Left cardiac atrium (tissue), 4 donors: ENCODE measurements at regions not wholly inside any gene's neighbourhood (a gene's known extent, or its start where the extent isn't known, plus 50 kb on each side); places are given as distances from the start of the nearest gene placed in this dataset.
"Not testable (repeated sequence)": the region's sequence is repeated elsewhere in the genome, so short reads cannot be mapped to it uniquely, and the experiment has no call there.

Source experiments
- ATAC-seq, 2 donors: fragments of 200-7000 bp; cut with Tn5 transposase; one replicate each; pipeline ENCODE4 v1.9.1; 2020; ENCODE audit warnings: mild to moderate bottlenecking in 2 of 2, moderate library complexity in 2 of 2
- DNase-seq: peaks from one replicate; pipeline ENCODE4 v3.0.0-alpha.2; 2020
- intact Hi-C, 2 donors: fragments of 100-400 bp; cut with DNase I; formaldehyde crosslinking; loops; one replicate each; pipeline versions ENCODE4 v1.14.1 to v1.15.1; 2022 to 2023
- donor health status: DM: no; HTN: yes; CAD: no.
- donor health status: DM: no; HTN: yes; CAD: no; lungs with severe emphysema.
- donor health status: DM: yes; HTN: yes; CAD: no.
- donor health status: Dilated cardiomyopathy.

DNA sequence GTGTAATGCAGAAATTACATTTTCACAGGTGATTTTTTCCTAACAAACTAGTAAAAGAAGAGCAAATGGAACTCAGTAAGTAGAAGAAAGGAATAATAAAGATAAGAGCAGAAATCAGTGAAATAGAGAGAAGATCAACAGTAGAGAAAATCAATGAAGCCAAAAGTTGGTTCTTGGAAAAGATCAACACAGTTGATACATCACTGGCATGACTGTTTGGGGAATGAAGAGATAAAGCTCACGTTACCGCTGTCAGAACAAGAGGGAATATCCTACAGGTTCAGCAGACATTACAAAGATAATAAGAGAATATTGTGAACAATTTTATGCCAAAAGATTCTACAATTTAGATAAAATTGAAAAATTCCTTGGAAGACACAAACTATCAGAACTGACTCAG, 146.4 kb downstream of the ACTR3B start:
- no peak for ATAC-seq
- intact Hi-C loops = no loop called here

DNA sequence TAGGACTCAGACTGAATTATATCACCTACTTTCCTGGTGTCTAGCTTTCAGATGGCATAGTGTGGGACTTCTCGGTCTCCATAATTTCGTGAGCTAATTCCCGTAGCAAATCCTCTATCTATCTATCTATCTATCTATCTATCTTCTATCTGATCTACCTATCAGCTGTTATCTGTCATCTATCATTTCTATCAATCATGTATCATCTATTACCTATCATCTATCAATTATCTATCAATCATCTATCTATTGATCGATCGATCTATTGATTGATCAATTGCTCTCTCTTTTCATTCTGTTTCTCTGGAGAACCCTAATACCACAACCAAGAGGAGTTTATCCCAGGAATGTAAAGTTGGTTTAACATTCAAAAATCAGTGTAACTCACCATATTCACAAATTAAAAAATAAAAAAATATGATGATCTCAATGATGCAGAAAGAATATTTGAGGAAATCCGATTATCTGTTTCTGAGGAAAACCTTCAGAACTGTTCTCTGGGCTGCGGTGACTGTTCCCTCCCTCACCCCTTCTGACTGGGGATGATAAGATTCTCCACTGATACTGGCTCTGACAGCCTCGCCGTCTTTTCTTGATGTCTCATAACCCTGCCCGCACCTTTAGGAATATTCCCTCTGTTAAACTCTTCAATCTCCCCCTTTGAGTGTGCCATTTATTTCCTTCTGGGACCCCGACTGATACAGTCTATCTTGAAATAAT, 147.7 kb downstream of the ACTR3B start:
- DNase-seq (no peak), ATAC-seq (no peak)
- intact Hi-C loops = no loop called here

More for the DNA sequence above, 146.4 kb downstream of the ACTR3B start:
- DNase-seq = no peak

DNA sequence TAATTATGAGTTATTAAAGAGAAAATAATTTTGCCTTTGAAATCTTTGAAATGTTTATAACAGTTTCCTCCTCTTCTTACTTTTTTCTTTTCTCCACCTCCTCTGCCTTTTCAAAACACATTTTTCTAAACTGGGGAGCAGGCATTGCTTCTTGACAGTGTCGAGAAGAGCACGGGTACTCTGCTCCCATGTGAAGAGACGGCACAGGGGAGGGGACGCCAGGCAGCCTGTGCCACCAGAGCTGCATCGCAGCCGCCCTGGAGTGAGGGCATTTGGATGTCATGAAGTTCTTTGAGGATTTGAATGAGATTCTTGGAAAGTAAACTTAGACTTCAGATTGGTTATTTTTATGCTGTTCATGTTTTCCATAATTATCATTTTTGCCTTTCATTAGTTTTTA, 149.7 kb downstream of the ACTR3B start:
- intact Hi-C loops = no loop called here
- no peak for ATAC-seq
- no peak for DNase-seq

DNA sequence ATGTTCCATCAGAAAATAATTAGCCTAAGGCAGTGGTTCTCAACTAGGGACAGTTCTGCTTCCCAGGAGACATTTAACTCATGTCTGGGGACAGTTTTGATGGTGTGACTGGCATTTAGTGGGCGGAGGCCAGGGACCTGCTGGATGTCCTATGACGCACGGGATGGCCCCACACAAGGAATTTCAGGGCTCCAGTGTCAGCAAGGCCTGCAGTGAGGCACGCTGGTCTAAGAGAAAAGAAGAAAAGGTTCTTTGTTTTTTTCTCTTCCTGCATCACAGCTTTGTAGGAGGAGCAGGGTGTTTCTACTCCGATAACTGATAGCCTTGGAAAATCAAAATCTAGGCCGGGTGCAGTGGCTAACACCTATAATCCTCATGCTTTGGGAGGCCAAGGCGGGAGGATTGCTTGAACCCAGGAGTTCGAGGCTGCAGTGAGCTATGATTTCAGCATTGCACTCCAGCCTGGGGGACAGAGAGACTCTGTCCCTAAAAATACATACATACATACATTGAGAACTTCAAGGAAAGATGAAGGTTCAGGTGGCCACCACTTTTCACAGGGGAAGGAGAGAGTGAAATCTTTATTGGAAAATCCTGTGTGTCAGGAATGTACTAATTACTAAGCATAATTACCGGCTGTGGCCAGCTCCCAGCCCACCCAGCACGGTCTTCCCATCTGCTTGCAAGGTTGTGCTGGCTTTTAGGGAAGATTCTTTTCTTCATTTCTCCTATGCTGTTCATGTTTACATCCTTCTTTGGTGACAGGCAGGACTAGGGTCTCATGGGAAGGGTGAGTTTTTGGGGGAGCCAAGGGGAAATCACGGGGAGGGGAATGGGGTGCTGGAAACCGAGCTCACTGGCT, 150.4 kb downstream of the ACTR3B start:
- DNase-seq (no peak), ATAC-seq (no peak)
- intact Hi-C loops = no loop called here

DNA sequence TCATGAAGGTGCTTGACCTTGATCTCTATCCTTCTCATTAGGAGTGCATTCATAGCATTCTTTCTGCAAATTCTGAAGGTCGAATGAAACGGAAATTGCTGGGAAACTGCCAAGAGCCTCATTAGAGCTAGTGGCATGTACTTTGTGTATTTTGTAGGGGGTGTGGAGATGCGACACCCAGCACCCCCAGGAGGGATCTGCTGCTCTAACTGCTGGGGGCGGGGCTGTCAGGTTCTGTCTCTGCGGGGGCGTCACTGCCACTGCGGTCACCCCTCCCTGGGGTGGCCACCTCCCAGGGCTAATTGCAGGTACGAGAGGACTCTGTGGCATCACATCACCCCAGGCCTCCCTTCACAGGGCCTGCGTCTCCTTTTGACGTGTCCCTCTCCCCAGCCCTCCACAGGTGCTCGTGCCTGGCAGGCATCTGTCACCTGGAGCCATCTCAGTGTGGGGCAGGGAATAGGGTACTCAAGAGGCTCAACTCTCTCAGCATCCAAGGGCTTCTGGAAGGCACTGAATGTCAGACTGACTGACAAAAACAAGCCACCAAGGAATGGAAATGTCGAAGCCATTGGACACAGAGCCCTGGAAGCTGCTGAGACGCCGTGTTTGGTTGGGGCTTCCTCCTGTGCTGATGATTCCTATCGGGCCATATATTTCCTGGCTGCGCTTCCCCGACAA, 151.1 kb downstream of the ACTR3B start:
- ATAC-seq (no peak), DNase-seq (no peak)
- intact Hi-C loops = no loop called here

DNA sequence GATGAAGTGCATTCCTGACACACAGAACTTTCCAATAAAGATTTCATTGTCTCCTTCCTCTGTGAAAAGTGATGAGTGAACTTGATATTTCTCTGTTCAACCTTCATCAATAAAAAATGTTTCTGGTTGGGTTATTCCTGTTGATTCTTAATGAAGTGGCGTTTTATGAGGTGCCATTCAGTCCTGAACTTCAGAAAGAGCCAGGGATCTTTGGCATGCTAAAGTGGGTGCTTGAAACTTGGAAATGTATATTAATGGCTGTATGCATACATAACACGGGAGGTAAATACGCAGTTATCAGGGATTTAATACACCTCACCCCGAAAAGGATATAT, 151.6 kb downstream of the ACTR3B start:
- intact Hi-C loops = no loop called here
- no peak for ATAC-seq
- DNase-seq = no peak

DNA sequence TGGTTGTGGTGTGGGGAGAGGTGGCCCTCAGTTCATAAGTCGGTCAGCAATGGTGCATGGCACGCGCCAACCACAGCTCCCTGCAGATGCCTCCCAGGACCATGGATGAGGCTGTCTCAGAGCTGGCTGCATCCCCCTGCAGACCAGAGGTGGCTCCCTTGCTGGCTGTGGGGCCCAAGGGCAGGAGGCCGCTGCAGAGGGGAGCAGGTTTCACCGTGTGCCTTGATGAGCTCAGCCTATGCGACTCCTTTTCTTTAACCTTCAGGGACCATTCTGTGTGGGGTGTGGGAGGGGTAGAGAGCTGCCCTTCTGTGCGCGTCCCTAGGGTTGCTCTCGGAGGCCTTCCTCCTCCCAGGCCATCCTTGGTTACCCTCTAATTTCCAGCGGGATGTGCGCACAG, 152.4 kb downstream of the ACTR3B start:
- intact Hi-C loops = no loop called here
- ATAC-seq (no peak), DNase-seq (no peak)

DNA sequence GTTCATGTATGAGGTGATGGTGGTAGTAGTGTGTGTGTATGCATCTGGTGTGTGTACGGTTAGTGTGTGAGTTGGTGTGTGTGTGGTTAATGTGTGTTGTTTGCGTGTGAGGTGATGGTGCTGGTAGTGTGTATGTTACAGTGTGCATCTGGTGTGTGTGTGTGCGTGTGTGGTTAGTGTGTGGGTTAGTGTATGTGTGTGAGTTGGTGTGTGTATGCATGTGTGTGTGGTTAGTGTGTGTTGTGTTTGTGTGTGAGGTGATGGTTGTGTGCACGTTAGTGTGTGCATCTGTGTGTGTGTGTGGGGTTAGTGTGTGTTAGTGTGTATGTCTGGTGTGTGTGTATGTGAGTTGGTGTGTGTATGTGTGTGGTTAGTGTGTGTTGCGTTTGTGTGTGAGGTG, 153.0 kb downstream of the ACTR3B start:
- intact Hi-C loops = no loop called here

DNA sequence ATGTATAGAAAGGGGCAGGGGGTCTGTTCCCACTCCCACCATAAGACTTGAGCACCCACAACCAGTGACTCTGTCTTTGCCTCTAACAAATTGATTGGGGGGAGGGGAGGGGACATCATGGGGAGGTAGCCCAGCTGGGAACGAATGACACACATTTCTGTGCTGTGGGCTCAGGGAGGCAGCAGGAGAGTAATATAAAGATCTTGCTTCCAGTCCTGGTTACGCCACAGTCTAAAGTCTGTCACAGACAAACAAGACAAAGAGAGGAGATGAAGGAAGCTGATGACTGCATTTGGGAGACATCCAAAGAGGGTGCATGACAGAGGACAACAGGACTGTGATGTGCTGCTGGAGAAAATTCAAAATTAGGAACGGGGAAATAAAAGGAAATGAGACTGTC, 153.9 kb downstream of the ACTR3B start:
- DNase-seq (no peak), ATAC-seq (no peak)
- intact Hi-C loops = no loop called here

More for the DNA sequence above, 153.0 kb downstream of the ACTR3B start:
- ATAC-seq (no peak), DNase-seq (no peak)

DNA sequence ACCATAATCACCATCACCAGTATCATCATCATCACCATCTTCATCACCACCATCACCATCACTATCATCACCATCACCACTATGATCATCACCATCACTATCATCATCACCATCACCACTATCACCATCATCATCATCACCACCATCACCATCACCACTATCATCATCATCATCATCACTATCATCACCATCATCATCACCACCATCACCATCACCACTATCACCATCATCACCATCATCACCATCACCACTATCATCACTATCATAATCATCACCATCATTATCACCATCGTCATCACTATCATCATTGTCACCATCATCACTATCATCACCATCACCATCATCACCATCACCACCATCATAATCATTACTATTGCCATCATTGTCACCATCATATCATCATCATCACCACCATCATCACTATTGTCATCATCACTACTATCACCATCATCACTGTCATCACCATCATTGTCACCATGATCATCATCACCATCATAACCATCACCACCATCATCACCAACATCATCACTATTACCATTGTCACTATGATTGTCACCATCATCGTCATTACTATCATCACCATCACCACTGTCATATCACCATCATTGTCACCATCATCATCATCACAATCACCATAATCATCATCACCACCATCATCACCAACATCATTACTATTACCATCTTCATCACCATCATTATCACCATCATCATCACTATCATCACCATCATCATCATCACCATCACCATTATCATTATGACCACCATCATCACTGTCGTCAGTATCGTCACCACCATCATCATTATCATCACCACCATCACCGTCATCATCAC, 154.7 kb downstream of the ACTR3B start:
- no peak for ATAC-seq
- no peak for DNase-seq
- intact Hi-C loops = no loop called here

DNA sequence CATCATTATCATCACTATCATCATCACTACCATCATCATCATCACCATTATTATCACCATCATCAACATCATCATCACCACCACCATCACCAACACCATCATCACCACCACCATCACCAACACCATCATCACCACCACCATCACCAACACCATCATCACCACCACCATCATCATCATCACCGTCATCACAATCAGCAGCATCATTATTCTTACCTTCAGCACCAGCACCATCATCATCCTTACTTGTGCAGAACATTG, 155.2 kb downstream of the ACTR3B start:
- DNase-seq, ATAC-seq, intact Hi-C loops: not testable (repeated sequence)

DNA sequence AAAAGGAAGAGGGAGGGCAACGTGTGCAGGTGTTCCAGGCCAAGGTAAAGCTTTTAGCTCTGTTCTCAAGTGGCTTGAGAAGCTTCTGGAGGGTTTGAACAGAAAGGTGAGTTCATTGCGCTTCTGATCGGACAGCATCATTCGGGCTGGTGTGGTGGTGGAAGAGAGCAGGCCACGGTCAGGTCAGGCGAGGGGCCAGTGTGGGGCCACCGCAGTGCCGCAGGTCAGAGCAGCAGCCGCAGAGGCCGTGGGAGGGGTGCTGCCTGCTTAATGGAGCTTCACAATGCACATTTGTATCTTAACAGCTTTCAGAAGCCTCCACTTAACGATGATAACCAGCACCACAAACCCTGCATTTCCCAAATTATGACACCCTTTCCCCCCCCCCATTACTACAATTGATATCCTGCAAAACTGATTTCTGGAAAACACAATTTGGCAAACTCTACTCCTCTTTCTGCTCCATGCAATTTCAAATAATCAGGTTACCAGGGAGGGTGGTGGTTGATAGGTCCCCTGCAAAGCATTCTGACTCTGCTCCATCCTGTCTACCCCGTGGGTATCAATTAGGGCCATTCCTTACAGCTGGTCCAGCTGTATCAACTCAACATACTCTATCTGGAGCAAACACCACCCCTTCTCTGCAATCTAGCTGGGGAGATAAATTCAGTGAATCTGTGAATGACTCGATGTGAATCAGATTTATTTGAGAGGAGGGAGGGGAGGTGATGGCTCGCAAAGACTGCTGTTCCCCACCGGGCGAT, 162.9 kb downstream of the ACTR3B start:
- ATAC-seq (no peak), DNase-seq (no peak)

DNA sequence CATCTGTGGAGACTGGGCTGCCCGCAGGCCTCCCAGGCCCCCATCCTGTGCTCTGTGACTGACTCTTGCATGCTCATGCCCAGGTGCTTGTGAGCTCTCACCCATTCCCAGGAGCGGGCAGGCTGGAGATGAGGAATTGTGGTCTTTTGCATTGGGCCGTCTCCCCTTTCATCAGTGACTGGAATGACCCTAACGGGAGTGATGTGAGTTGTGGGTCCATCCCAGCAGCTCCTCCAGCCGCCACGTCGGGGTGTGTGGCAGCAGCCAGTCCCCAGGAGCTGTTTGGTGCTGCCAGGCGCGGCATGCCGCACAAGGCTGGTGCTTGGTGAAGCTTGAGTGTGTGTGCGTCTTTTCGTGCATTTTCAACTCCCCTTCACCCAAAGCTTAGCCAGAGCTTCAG, 164.2 kb downstream of the ACTR3B start:
- ATAC-seq (no peak), DNase-seq (no peak)
- intact Hi-C loops = no loop called here

More for the DNA sequence above, 162.9 kb downstream of the ACTR3B start:
- intact Hi-C loops = no loop called here

DNA sequence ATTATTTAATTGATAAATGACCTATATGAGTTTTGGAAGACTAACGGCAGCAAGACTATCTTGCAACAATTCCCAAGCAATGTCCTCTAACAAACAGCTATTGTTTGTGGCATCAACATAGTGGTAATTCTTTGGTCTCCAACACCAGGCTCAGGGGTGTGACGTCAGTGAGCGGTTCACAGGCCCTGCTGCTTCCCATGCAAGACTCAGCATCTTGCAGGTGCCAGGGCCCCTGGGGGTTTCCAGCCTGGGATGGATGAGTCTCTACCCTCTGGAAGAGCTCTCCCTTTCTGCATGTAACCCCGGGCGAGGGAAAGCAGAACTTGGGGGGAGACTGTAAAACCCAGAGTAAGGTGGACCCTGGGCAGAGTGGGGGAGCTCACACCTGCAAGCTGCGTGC, 164.7 kb downstream of the ACTR3B start:
- ATAC-seq = no peak
- DNase-seq = no peak
- intact Hi-C loops = no loop called here

DNA sequence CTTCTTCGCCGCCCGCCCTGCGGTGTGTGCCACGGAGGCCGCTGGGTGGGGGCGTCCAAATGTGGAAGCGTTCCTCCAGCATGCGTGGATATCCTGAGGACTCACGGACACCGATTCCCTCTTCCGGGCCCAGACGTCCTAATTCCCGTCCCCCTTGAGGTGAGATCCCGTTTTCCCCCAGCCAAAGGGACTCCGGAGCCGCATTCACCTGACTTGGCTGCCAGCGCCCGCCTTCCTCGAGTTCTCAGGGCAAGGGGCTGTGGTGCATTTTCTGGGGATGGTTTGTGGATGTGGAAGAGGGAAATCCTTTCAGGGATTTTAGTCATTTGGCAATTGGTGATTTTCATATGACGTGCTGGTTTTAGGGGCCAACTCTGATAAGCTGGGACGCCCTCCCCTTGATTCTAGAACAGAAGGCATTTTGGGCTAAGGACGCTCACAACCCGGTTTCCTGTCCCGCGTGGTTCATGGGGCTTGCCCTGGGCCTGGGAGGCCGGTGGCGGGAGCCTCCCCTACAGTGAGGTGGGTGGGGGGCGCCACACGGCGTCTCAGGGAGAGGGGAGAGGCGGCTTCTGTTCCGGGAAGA, 165.4 kb downstream of the ACTR3B start:
- no peak for DNase-seq
- ATAC-seq = no peak
- intact Hi-C loops = no loop called here

DNA sequence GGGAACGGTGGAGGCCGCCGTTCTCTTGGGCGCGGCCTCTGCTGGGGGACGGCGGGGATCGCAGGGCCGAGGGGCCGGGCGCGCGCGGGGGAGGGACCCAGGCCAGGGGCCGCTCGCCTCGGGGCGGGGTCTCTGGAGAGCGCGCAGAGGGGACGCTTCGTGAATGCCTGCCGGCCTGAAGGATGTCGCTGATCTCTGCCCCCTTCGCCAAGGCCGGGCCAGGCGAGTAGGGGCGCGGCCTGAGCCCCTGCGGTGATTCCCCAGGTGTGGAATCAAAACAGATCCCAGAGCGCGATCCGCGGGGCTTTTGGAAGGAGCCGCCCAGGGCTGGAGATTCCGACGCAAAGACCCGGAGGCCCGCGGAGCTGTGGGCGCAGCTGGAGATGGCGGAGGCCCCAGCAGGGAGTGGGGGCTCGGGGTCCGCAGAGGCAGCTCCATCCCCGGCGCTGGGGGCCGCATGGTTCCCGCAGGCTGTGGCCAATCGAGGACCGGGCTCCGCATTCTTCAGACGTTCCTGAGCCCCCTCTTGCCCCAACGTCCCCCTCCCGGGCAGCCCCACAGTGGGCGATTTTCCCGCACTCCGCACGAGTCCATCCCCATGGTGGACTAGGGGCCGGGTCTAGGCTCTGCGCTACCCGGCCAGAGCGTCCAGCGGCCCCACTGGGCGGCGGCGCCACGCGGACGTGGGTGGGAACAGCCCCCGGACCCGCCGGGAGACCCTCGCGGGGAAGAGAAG, 166.0 kb downstream of the ACTR3B start:
- peak; percentile 49 to 75 for ATAC-seq
- intact Hi-C loops = no loop called here
- no peak for DNase-seq

DNA sequence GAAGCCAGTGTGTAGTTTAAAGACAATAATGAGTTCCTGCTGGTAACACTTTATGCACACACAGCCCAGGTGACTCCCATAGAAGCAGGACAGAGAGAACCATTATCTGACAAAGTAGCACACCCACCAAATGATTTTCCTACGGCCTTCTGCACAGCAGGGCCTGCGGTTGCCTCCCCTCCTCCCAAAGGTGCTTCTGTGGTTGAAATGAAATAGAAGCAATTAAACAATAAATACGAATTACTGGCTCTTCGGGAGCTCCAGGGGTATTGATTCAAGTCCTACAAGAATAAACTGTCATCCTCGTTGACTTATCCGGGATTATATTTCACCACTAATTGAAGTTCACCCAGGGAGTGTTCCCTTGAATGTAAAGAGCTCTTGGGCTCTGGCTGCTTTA, 172.1 kb downstream of the ACTR3B start:
- ATAC-seq (no peak), DNase-seq (no peak)
- intact Hi-C loops = no loop called here

DNA sequence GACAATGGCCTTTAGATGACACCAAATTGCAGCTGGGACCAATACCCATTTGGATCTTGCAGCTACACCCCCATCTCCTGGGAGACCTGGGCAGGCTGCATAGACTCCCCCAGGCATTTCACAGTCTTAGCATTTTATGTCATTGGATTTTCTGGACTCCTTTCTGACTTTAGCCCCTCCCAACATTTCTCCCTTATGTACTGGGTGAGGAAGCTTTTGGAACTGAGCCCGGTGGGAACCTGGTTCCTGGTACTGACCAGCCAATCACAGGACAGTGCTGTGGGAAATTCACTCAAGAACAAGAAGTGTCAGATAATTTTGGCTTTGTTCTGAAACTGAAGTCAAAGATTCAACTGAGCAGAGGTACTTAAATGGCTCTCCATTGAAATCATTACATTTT, 177.7 kb downstream of the ACTR3B start:
- ATAC-seq (no peak), DNase-seq (no peak)
- intact Hi-C loops = no loop called here
